ENCODE measurements at regions not wholly inside any gene's neighbourhood (a gene's known extent, or its start where the extent isn't known, plus 50 kb on each side); places are given as distances from the start of the nearest gene placed in this dataset.

- Histone ChIP-seq H3K79me2 (ENCODE audit: insufficient read depth, low read length) (no peaks in the 10 kb centered on the region), H3K4me2 (ENCODE audit: insufficient read depth, low read length) (no peak overlapping the region), H4K20me1 (ENCODE audit: insufficient read depth, low read length) (no peaks in the 10 kb centered on the region), H3K4me1 (ENCODE audit: insufficient read depth, low read length) (no peaks in the 10 kb centered on the region), H3K27ac (ENCODE audit: low read depth, low read length) (no peak overlapping the region), H2AFZ (ENCODE audit: low read length) (no peak overlapping the region), H3K36me3 (ENCODE audit: insufficient read depth, low read length) (no peaks in the 10 kb centered on the region), H3K4me3 (ENCODE audit: insufficient read depth, low read length) (no peak overlapping the region), H3K9me3 (ENCODE audit: low read depth, low read length) (no peaks in the 10 kb centered on the region), H3K27me3 (ENCODE audit: insufficient read depth, low read length) (no peaks in the 10 kb centered on the region)
- no peak for DNase-seq (ENCODE audit: insufficient read length, low spot score, missing footprints)
- TF ChIP-seq, protein P1, sequence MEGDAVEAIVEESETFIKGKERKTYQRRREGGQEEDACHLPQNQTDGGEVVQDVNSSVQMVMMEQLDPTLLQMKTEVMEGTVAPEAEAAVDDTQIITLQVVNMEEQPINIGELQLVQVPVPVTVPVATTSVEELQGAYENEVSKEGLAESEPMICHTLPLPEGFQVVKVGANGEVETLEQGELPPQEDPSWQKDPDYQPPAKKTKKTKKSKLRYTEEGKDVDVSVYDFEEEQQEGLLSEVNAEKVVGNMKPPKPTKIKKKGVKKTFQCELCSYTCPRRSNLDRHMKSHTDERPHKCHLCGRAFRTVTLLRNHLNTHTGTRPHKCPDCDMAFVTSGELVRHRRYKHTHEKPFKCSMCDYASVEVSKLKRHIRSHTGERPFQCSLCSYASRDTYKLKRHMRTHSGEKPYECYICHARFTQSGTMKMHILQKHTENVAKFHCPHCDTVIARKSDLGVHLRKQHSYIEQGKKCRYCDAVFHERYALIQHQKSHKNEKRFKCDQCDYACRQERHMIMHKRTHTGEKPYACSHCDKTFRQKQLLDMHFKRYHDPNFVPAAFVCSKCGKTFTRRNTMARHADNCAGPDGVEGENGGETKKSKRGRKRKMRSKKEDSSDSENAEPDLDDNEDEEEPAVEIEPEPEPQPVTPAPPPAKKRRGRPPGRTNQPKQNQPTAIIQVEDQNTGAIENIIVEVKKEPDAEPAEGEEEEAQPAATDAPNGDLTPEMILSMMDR (IDR thresholded peaks at IDR 0.05; ENCODE audit: extremely low read depth, low read depth, low read length): no peak
Measured at GRCh38 chr13:90205911-90206310, 1141.6 kb upstream of the MIR17HG start.

DNA sequence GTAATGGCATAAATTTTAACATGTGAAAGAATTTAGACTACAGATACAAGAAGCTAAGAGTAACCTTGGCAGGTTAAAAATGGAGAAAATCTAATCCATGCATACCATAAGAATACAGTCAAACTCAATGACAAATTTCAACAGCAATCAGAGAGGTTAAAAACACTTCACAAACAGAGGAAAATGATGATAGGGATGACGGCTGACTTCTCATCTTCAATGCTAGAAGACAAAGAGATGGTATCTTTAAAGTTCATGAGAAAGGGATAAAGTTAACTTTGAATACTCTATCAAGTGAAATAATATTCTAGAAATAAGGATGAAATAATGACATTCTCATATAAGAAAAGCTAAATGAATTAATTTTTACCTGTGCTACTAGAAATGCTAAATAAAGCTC, 1130.2 kb upstream of the MIR17HG start:
- Histone ChIP-seq H3K4me1 (ENCODE audit: insufficient read depth, low read length) (no peaks in the 10 kb centered on the region), H3K27me3 (ENCODE audit: insufficient read depth, low read length) (no peaks in the 10 kb centered on the region), H3K9me3 (ENCODE audit: low read depth, low read length) (no peaks in the 10 kb centered on the region), H3K79me2 (ENCODE audit: insufficient read depth, low read length) (no peaks in the 10 kb centered on the region), H3K4me3 (ENCODE audit: insufficient read depth, low read length) (no peak overlapping the region), H3K4me2 (ENCODE audit: insufficient read depth, low read length) (no peak overlapping the region), H2AFZ (ENCODE audit: low read length) (no peak overlapping the region), H3K27ac (ENCODE audit: low read depth, low read length) (no peak overlapping the region), H3K36me3 (ENCODE audit: insufficient read depth, low read length) (no peaks in the 10 kb centered on the region), H4K20me1 (ENCODE audit: insufficient read depth, low read length) (no peaks in the 10 kb centered on the region)
- no peak for DNase-seq (ENCODE audit: insufficient read length, low spot score, missing footprints)
- TF ChIP-seq, protein P1 (IDR thresholded peaks at IDR 0.05; ENCODE audit: extremely low read depth, low read depth, low read length): no peak

DNA sequence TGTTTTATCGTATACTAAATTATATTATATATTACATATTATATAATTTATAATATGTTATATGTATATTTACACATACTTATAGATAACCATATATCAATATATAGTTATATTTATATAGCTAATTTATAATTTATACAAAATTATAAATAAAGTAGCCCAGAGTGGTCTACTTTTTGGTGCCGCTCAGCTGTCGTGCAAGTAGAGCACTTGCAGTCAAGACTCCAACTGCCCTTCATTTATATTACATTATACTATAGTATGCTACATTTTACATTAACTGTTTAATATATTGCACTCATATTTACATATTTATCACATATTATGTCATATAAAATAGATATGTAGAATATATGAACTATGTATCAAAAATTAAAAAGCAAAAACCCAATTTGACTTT, 1124.7 kb upstream of the MIR17HG start:
- TF ChIP-seq, protein P1 (IDR thresholded peaks at IDR 0.05; ENCODE audit: extremely low read depth, low read depth, low read length): no peak
- no peak for DNase-seq (ENCODE audit: insufficient read length, low spot score, missing footprints)
- Histone ChIP-seq H3K79me2 (ENCODE audit: insufficient read depth, low read length) (no peaks in the 10 kb centered on the region), H3K4me3 (ENCODE audit: insufficient read depth, low read length) (no peak overlapping the region), H3K9me3 (ENCODE audit: low read depth, low read length) (no peaks in the 10 kb centered on the region), H3K27me3 (ENCODE audit: insufficient read depth, low read length) (no peaks in the 10 kb centered on the region), H3K4me2 (ENCODE audit: insufficient read depth, low read length) (no peak overlapping the region), H3K4me1 (ENCODE audit: insufficient read depth, low read length) (no peaks in the 10 kb centered on the region), H2AFZ (ENCODE audit: low read length) (no peak overlapping the region), H3K27ac (ENCODE audit: low read depth, low read length) (no peak overlapping the region), H4K20me1 (ENCODE audit: insufficient read depth, low read length) (no peaks in the 10 kb centered on the region), H3K36me3 (ENCODE audit: insufficient read depth, low read length) (no peaks in the 10 kb centered on the region)

DNA sequence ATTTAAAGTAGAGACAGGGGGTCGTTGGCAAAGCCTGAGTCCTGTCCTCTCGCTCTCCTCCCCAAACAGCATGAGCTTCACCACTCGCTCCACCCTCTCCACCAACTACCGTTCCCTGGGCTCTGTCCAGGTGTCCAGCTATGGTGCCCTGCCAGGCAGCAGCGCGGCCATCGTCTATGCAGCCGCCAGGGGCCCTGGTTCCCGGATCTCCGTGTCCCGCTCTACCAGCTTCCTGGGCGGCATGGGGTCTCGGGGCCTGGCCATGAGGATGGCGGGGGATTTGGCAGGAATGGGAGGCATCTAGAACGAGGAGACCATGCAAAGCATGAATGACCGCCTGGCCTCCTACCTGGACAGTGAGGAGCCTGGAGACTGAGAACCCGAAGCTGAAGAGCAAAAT, 1117.2 kb upstream of the MIR17HG start:
- Histone ChIP-seq H3K4me1 (ENCODE audit: insufficient read depth, low read length) (no peaks in the 10 kb centered on the region), H3K4me2 (ENCODE audit: insufficient read depth, low read length) (no peak overlapping the region), H4K20me1 (ENCODE audit: insufficient read depth, low read length) (no peaks in the 10 kb centered on the region), H2AFZ (ENCODE audit: low read length) (no peak overlapping the region), H3K36me3 (ENCODE audit: insufficient read depth, low read length) (no peaks in the 10 kb centered on the region), H3K79me2 (ENCODE audit: insufficient read depth, low read length) (no peaks in the 10 kb centered on the region), H3K4me3 (ENCODE audit: insufficient read depth, low read length) (no peak overlapping the region), H3K27me3 (ENCODE audit: insufficient read depth, low read length) (no peaks in the 10 kb centered on the region), H3K27ac (ENCODE audit: low read depth, low read length) (no peak overlapping the region), H3K9me3 (ENCODE audit: low read depth, low read length) (peaks cover 4% of the 10 kb centered on the region)
- DNase-seq (ENCODE audit: insufficient read length, low spot score, missing footprints): no peak
- TF ChIP-seq, protein P1 (IDR thresholded peaks at IDR 0.05; ENCODE audit: extremely low read depth, low read depth, low read length): no peak

All from osteoblast (primary cell).